ENCODE measurements at regions not wholly inside any gene's neighbourhood (a gene's known extent, or its start where the extent isn't known, plus 50 kb on each side); places are given as distances from the start of the nearest gene placed in this dataset.

DNA sequence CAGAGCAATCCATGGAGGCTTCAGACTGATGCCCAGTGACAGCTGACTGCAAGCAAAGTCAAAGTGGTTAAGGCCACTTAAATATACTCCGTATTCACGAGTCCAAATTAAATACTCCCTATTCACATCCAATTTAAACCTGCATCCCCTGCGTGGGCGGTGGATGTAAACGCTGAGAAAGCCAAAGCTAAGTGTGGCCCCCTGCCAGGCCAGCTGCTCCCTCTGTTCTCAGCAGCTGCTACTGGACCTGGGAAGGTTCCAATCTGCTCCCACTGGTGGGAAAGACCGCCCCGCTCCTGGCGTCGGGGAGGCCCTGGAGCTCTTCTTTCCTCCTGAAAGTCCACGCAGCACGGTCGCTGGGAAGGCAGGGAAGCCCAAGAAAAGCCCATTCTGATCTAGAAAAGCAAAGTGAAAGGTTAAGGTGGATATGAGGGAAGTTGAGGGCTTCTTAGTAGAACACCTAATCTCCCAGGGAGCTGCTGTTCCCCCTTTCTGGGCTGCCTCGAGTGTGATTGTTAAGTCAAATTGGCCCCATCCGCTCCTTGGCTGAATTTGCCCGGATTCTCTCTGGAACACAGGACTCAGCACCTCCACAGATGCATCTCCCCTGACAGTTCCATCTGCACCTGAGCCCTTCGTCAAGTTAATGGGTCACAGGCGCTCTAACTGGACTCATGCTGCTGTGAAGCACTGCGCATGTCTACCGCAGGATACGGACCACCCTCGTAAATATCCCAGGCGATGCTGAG lies 205.5 kb downstream of the USP12 start:
- ATAC-seq (no peak), DNase-seq (no peak)
- 93% methylated on average over 22 of the region's 22 CpGs for WGBS (ENCODE audit: insufficient coverage)
- Mint-ChIP-seq H3K27me3 (ENCODE audit: low read depth in 2 of 2) (peaks cover 0 to 2% of the 10 kb centered on the region in 2 donors), H3K27ac (no peak overlapping the region), H3K36me3 (no peaks in the 10 kb centered on the region), H3K9me3 (no peaks in the 10 kb centered on the region), H3K4me1 (no peaks in the 10 kb centered on the region), H3K4me3 (no peak overlapping the region)
- no peaks in the 10 kb centered on the region for H3K4me1 ChIP-seq (ENCODE audit: control insufficient read depth, insufficient read depth, low read length)
- H3K36me3 ChIP-seq (ENCODE audit: control insufficient read depth, insufficient read depth, low read length) = no peaks in the 10 kb centered on the region
- no peak overlapping the region for H3K27ac ChIP-seq (ENCODE audit: low read length)
- no peaks in the 10 kb centered on the region for H3K9me3 ChIP-seq (ENCODE audit: control insufficient read depth, insufficient read depth, low read length)
- H3K27me3 ChIP-seq (ENCODE audit: control insufficient read depth, insufficient read depth, low read length) = no peaks in the 10 kb centered on the region
- no peak overlapping the region for H3K4me3 ChIP-seq (ENCODE audit: low read length)
- TF ChIP-seq, protein P1, sequence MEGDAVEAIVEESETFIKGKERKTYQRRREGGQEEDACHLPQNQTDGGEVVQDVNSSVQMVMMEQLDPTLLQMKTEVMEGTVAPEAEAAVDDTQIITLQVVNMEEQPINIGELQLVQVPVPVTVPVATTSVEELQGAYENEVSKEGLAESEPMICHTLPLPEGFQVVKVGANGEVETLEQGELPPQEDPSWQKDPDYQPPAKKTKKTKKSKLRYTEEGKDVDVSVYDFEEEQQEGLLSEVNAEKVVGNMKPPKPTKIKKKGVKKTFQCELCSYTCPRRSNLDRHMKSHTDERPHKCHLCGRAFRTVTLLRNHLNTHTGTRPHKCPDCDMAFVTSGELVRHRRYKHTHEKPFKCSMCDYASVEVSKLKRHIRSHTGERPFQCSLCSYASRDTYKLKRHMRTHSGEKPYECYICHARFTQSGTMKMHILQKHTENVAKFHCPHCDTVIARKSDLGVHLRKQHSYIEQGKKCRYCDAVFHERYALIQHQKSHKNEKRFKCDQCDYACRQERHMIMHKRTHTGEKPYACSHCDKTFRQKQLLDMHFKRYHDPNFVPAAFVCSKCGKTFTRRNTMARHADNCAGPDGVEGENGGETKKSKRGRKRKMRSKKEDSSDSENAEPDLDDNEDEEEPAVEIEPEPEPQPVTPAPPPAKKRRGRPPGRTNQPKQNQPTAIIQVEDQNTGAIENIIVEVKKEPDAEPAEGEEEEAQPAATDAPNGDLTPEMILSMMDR (IDR thresholded peaks at IDR 0.05) = no peak
- intact Hi-C loops (cut with micrococcal nuclease) = no loop called here

DNA sequence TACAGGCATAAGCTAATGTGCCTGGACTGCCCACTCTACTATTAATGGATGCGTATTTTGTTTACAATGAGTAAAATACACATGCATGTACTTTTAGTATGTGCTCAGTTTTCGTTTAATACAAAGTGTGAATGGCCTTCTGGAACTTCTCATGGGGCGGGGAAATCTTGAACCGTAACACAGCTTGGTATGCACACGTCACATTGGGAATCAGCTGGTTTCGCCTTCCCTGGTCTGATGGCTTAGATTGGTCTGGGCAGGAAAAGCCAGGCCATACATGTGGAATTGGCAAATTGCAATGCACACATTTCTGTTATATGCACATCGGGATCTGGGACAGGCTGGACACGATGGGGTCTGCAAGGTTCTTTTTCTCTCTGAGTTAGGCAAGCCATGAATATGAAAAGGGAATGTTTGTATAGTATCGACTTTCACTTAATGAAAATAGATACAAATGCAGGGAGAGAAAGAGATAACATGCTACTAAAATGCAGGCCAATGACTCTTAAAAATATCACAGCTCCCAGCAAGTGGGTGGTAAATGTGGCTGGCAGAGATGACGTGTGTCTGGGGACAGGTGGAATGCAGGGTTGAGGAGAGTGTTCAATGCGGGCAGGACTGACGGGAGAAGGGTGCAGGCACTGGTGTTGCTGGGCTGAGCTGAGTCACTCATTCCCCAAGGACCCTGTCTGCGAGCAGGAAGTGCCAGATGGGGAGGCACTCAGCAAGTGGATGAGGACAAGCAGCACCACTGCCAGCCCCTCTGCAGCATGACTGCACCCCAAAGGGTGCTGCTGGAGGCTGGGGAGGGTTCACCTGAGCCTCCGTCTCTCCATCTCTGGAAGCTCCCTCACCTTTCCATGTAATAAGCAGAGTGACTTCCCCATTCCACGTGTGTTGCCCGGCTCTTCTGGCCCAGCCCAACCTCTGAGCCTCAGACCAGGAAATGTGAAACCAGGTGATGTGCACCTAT lies 204.0 kb upstream of the GPR12 start:
- H3K36me3 Mint-ChIP-seq = no peaks in the 10 kb centered on the region
- no peak overlapping the region for H3K27ac ChIP-seq (ENCODE audit: low read length)
- intact Hi-C loops (cut with micrococcal nuclease) = no loop called here
- no peaks in the 10 kb centered on the region for H3K4me1 ChIP-seq (ENCODE audit: control insufficient read depth, insufficient read depth, low read length)
- ATAC-seq = no peak
- H3K4me3 Mint-ChIP-seq = no peak overlapping the region
- H3K4me1 Mint-ChIP-seq = no peaks in the 10 kb centered on the region
- TF ChIP-seq, protein P1 (IDR thresholded peaks at IDR 0.05) = no peak
- H3K27me3 Mint-ChIP-seq (ENCODE audit: low read depth in 2 of 2) = peaks cover 0 to 2% of the 10 kb centered on the region in 2 donors
- DNase-seq = no peak
- no peaks in the 10 kb centered on the region for H3K9me3 ChIP-seq (ENCODE audit: control insufficient read depth, insufficient read depth, low read length)
- no peak overlapping the region for H3K27ac Mint-ChIP-seq
- 75% methylated on average over 16 of the region's 16 CpGs for WGBS (ENCODE audit: insufficient coverage)
- no peaks in the 10 kb centered on the region for H3K9me3 Mint-ChIP-seq
- H3K4me3 ChIP-seq (ENCODE audit: low read length) = no peak overlapping the region
- no peaks in the 10 kb centered on the region for H3K36me3 ChIP-seq (ENCODE audit: control insufficient read depth, insufficient read depth, low read length)
- H3K27me3 ChIP-seq (ENCODE audit: control insufficient read depth, insufficient read depth, low read length) = no peaks in the 10 kb centered on the region

DNA sequence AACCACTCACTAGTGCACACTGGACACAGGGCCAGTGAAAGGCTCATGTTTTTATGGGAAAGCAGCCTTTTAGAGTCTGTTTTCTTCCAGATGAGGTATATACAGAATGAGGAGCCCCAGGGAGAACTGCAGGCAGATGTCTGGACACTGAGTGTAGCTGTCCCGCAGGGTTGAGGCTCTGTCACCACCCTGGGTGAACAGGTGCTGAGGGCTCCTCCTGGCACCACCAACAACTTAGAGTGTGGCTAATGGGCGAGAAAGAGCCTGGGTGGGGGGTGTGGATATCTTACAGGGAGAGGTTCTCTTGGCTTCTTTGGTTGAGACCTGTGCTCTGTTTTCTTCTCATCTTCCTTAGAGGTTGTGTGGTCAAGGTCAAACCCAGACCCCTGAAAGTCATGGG lies 202.1 kb upstream of the GPR12 start:
- no peaks in the 10 kb centered on the region for H3K4me1 ChIP-seq (ENCODE audit: control insufficient read depth, insufficient read depth, low read length)
- no peaks in the 10 kb centered on the region for H3K4me1 Mint-ChIP-seq
- peaks cover 0 to 2% of the 10 kb centered on the region in 2 donors for H3K27me3 Mint-ChIP-seq (ENCODE audit: low read depth in 2 of 2)
- no peaks in the 10 kb centered on the region for H3K9me3 ChIP-seq (ENCODE audit: control insufficient read depth, insufficient read depth, low read length)
- H3K36me3 Mint-ChIP-seq = no peaks in the 10 kb centered on the region
- H3K27ac Mint-ChIP-seq = no peak overlapping the region
- TF ChIP-seq, protein P1 (IDR thresholded peaks at IDR 0.05) = no peak
- intact Hi-C loops (cut with micrococcal nuclease) = no loop called here
- H3K4me3 ChIP-seq (ENCODE audit: low read length) = no peak overlapping the region
- no peak overlapping the region for H3K27ac ChIP-seq (ENCODE audit: low read length)
- no peaks in the 10 kb centered on the region for H3K9me3 Mint-ChIP-seq
- DNase-seq (no peak), ATAC-seq (no peak)
- 28% methylated on average over 2 of the region's 2 CpGs for WGBS (ENCODE audit: insufficient coverage)
- H3K27me3 ChIP-seq (ENCODE audit: control insufficient read depth, insufficient read depth, low read length) = no peaks in the 10 kb centered on the region
- no peak overlapping the region for H3K4me3 Mint-ChIP-seq
- H3K36me3 ChIP-seq (ENCODE audit: control insufficient read depth, insufficient read depth, low read length) = no peaks in the 10 kb centered on the region

Data from natural killer cell (primary cell).